HepG2 (cell line): ENCODE measurements at regions not wholly inside any gene's neighbourhood (a gene's known extent, or its start where the extent isn't known, plus 50 kb on each side); places are given as distances from the start of the nearest gene placed in this dataset.

Experiments used
- AGO1 ChIP-seq: fragments of 200-400 bp; formaldehyde crosslinking; IDR thresholded peaks from 2 replicates; pipeline ENCODE4 v1.6.1; 2017; ENCODE audit warnings: mild to moderate bottlenecking, low read depth, low read length, moderate library complexity; ENCODE audit not compliant: poor library complexity, severe bottlenecking
- NRL ChIP-seq: sonication (generic); formaldehyde crosslinking; IDR thresholded peaks from 2 replicates; pipeline ENCODE4 v1.5.0; 2020; ENCODE audit warnings: missing genetic modification reagents, mild to moderate bottlenecking, moderate library complexity, borderline replicate concordance
- RBM39 ChIP-seq: fragments of 200-400 bp; formaldehyde crosslinking; IDR thresholded peaks from one replicate; pipeline ENCODE4 v1.6.1; 2018; ENCODE audit warnings: antibody characterized with exemption, mild to moderate bottlenecking, low read depth, low read length; ENCODE audit not compliant: poor library complexity, severe bottlenecking
- STAT6 ChIP-seq: sonication (generic); formaldehyde crosslinking; IDR thresholded peaks from 2 replicates; pipeline ENCODE4 v1.4.0; 2020; ENCODE audit warnings: missing genetic modification reagents, mild to moderate bottlenecking, borderline replicate concordance
- ZNF207 ChIP-seq: fragments of 450-650 bp; IDR thresholded peaks from 2 replicates; pipeline ENCODE4 v1.6.1; 2016; ENCODE audit warnings: antibody characterized with exemption, borderline replicate concordance
- ZNF30 ChIP-seq: sonication (generic); formaldehyde crosslinking; IDR thresholded peaks from 2 replicates; pipeline ENCODE4 v1.5.0; 2020; ENCODE audit warnings: mild to moderate bottlenecking, missing genetic modification reagents
- ZNF713 ChIP-seq: sonication (generic); formaldehyde crosslinking; IDR thresholded peaks from 2 replicates; pipeline ENCODE4 v1.4.0; 2020; ENCODE audit warnings: mild to moderate bottlenecking, missing genetic modification reagents
- ZNF782 ChIP-seq: sonication (generic); formaldehyde crosslinking; IDR thresholded peaks from 2 replicates; pipeline ENCODE4 v1.4.0; 2020; ENCODE audit warnings: missing genetic modification reagents, mild to moderate bottlenecking, borderline replicate concordance
- ZSCAN31 ChIP-seq: sonication (generic); formaldehyde crosslinking; IDR thresholded peaks from 2 replicates; pipeline ENCODE4 v1.5.0; 2020; ENCODE audit warnings: low read depth, mild to moderate bottlenecking, missing genetic modification reagents
- TF ChIP-seq, protein P1 (sequence below): sonication (generic); formaldehyde crosslinking; IDR thresholded peaks from 2 replicates; pipeline ENCODE4 v1.4.0; 2020; ENCODE audit warnings: mild to moderate bottlenecking, missing genetic modification reagents

DNA sequence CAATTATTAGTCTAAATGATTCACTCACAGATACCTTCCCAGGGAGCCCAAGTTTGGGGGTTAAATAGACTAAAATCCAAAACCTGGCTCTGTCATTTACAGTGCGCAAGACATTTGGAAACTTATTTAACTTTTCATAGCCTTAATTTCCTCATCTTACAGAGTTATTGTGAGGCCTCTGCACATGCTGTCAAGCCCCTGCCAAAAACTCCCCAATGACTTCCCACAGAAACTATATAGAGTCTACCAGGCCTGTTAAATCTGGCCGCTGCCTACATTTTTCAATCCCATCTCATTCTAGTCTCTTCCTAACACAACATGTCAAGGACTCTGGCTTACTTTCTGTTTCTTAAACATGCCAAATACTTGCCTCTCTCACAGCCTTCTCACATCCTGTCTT lies 412.5 kb downstream of the ELAVL2 start (continued):
- TF ChIP-seq ZNF207 (no peak), ZNF782 (CRISPR knock-in tag) (no peak), NRL (CRISPR knock-in tag) (no peak), AGO1 (no peak), STAT6 (no peak), ZSCAN31 (CRISPR knock-in tag) (no peak), ZNF30 (no peak), ZNF713 (no peak), RBM39 (no peak)
- TF ChIP-seq, protein P1, sequence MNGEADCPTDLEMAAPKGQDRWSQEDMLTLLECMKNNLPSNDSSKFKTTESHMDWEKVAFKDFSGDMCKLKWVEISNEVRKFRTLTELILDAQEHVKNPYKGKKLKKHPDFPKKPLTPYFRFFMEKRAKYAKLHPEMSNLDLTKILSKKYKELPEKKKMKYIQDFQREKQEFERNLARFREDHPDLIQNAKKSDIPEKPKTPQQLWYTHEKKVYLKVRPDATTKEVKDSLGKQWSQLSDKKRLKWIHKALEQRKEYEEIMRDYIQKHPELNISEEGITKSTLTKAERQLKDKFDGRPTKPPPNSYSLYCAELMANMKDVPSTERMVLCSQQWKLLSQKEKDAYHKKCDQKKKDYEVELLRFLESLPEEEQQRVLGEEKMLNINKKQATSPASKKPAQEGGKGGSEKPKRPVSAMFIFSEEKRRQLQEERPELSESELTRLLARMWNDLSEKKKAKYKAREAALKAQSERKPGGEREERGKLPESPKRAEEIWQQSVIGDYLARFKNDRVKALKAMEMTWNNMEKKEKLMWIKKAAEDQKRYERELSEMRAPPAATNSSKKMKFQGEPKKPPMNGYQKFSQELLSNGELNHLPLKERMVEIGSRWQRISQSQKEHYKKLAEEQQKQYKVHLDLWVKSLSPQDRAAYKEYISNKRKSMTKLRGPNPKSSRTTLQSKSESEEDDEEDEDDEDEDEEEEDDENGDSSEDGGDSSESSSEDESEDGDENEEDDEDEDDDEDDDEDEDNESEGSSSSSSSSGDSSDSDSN (CRISPR knock-in tag) = no peak
